Amniotic epithelial cell (primary cell): ENCODE measurements at regions not wholly inside any gene's neighbourhood (a gene's known extent, or its start where the extent isn't known, plus 50 kb on each side); places are given as distances from the start of the nearest gene placed in this dataset.

Experiments
- DNase-seq: peaks from one replicate; pipeline ENCODE4 v3.0.0-alpha.2; 2010; ENCODE audit warnings: low read depth

DNA sequence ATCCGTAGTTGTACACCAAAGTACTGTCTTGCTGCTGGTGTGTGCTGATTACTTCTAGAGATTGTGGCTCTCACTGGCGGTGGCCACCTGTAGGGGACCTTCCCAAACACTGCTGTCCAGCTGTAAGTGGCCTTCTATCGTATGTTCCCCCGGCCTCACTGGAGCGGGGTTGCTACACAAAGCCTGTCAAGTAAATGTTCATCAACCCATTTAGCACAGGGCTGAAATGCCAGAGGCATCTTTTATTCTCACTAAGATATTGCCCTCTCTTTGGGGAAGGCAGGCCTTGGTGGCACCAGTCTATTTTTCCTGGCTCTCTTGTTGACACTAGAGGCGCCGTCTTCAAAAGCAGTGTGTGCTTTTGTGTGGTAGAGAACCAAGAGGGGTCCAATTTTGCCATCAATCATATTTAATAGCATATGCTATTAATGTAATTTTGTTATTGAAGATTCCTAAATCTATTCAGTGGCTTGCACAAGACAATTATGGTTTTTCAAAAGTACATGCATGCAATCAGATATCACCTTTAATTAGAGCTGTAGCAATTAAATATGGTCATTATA lies 514.4 kb upstream of the SALL1 start:
- no peak for DNase-seq

DNA sequence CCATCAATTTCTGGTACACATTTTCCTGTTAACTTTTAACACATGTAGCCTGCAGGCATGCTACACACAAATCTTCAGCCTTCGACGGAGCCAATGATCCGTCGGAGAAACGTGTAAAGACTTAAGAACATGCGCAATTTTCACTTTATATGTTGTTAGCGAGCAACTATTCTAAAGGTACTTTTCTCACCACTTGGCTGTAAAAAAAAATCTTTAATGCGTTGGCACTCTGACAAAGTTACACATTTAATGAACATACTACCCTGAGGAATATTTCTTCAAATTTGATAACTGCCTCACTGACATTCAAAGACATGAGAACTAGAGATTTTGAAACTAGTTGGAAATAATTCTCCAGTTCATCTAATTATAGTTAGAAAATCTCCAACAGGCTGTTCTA lies 507.5 kb upstream of the SALL1 start:
- DNase-seq: no peak

DNA sequence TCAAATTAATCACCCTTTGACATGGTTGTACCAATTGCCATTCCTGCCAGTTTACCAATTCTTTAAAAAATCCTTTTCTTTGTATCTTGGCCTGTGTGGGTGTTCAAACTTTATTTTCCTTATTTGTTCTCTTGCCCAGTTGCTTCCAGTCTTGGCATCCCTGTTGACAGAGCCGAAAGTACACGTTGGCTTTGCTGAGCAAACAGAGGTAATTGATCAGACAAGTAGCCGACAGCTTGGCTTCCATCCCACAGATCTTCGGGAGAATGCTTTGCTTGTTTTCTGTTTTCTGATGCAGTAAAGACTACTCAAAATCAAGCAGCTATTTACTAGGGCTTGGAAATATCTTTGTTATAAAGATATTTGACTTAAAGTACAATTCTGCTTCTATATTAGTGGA lies 506.8 kb upstream of the SALL1 start:
- DNase-seq: no peak

DNA sequence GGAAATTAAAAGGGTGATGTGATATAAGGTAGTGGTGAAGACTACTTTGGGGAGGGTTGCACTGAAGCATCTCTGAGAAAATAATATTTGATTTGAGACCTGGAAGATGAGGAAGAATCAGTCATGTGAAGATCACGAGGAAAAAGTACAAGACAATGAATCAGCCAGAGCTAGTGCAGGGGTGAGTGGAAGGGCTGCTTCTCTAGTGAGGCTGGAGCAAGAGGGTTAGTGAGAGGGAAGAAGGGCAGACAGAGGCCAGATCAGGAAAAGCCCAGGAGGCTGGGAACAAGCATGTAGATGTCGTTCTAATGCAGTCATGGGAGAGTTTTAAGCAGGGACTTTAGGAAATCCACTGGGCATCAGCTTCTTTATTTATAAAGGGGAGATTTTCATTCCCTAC lies 504.2 kb upstream of the SALL1 start:
- DNase-seq: no peak

DNA sequence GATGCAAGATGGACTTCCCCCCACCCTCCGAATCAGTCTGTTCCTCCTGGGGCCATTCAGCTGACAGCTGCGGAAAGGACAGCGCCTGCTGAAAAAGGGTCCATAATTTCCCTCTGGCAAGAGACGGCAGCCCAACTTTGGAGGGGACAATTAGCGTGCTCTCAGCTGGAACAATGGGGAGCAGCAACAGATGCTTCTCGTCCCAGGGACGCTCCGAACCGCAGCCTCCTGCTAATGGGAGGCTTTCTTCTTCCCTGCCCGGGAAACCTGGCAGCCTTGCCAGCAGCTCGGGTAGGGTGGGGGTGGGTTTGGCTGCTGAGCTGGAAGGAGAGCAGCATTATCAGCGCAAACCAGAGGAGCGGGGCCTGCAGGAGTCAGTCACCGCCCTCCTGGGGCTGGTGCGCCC lies 500.0 kb upstream of the SALL1 start:
- DNase-seq: no peak

DNA sequence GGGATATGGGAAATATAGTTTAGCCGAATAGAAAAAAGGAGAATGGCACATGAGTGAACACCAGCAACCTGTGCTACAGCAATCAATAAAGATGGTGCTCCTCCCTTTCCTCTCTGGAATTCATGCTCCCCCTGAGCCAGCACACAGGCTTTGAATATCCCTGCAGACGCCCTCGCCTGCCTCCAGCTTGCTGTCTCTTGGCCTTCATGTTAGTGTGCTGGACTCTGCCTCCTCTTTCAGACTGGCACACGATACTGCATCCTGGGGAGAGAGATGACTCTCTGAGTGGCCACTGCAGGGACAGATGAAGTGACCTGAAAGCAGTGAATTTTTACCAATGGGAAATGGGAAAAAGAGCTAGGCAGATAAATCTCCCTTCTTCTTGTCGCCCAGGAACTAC lies 498.6 kb upstream of the SALL1 start:
- DNase-seq: no peak

DNA sequence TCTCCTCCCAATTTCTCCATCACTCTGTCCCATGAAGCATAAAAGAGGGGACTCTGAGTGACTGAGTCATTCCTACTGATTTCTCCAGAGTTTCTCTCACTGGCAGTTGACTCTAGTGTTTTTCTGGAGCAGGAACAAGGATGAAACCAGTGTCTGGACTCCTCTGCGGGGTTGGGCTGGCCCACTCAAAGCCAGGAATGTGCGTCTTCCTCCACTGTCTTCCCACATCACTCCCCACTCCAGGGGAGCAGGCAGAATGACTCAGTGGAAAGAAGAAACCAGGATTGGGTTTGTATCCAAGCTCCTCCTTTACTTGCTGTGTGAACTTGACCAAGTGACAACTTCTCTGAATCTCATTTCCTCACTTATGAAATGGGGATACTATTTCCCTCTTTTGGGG lies 497.5 kb upstream of the SALL1 start:
- no peak for DNase-seq

DNA sequence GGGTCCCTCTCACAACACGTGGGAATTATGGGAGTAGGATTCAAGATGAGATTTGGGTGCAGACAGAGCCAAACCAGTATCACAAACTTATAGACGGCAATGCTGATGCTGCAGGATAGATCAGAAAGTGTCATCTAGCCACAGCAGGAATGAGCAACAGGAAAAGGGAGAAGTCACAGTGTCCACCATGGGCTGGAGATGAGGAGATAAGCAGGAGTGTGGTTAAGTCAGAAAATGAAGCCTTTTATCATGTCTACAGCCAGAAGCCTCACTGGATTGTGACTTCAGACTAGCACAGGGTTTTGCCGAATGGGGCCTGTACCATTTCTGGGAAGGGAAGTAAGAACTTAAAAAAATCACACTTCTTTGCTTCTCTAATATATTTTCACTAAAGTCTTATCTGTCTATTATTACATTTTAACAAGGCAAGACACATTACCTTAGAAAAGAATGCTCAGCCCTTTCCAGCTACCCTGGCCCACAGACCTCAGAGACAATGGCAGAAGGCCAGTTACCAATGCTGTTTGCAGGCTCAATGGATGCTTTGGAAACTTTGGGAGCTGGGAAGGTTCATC lies 490.2 kb upstream of the SALL1 start:
- DNase-seq: no peak

DNA sequence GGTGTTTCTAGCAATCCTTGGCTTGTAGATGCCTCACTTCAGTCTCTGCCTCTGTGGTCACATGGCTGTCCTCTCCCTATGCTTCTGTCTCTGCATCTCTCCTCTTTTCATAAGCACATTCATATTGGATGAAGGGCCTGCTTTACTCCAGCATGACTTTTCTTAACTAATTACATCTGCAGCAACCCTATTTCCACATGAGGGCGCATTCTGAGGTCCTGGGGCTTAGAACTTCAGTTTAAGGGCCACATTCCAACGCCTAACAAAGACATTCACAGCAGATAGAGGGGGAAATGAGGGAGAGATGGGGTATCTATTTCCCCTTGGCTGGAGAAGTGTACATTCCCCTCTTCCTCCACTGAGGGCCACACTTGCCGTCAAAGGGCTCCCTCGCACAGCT lies 489.1 kb upstream of the SALL1 start:
- no peak for DNase-seq

DNA sequence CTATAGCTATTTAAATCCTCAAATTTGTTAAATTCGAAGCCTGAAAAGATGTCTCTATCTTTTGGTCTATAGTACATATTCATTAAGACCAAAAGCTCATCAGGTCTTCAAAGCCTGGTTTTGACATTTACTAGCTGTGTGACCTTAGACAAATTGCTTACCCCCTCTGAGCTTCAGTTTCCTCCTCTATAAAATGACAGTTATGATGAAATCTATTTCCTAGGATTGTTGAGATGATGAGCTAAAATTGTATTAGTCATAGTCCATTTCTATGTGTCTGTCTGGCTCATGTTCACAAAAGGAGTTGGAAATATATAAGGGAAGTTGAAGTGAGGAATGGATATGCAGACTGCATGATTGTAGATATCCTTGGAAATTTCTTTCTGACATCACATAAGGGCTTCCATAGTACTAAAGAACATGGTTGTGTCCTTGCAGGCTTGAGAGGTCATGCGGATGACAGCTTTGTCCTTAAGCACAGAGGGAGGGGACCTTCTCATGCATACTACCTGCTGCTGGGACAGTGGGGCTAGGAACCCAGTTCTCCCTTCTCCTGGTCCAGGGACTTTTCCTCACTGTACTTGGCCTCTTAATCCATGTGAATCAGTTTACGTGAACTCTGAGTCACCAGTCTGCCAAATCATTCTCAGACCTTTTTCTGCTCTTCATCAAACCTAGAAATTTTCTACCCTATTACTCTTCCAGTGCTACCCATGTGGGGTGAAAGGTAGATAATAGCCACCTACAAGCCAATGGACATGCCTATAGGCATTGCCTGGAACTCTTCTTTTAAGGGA lies 487.5 kb upstream of the SALL1 start:
- peak; percentile 26 for DNase-seq

DNA sequence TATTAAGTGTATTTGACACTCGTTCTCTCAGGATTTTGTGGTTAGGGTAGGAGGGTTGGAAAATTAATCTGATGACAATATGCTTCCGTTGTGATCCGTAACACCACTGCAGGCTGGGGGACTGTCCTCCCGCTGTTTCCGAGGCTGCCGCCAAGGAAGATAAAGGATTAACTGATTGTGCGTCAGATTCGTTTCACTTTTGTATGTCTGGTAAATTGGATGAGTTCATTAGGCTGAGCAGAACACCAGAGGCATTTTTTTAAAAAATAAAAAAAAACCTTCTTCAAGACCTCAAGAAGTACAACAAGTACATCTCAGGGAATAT lies 486.7 kb upstream of the SALL1 start:
- peak; percentile 13 for DNase-seq

DNA sequence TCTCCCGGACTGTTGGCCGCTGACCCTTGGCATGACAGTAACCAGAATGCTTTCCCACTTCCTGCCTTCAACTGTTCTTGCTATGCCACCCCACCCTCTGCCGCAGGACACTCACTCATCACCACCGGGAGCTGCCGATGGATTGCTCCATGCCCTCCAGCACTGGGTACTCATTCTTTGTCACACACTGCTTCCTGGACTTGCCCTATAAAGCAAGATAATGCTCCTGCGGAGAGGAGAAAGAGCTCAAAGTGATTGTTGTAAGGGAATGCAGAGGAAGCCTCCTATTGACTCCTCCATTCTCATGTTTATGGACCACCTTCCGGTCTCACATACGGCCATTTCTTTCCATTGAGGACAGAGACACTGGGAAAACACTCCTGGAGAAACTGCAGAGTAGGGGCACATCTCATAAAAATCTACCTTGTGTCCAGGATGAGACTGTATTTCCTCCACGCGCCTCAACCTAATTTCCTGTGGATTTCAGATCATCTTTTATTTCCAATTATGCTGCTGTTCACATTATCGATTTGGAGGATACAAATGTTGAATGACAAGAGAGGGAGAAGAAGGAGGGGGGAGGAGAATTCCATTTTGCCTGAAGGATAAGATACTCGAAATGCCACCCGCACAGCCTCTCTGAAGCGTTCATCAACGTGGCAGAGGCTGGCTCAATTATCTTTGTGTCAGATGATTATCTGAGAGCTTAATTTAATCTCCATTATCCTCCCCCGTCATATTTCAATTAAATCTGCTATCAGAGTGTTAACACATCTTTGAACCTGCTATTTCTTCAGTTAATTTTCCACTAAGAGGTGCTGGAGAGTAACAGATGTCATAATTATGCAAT lies 486.1 kb upstream of the SALL1 start:
- DNase-seq: peak; percentile 7

DNA sequence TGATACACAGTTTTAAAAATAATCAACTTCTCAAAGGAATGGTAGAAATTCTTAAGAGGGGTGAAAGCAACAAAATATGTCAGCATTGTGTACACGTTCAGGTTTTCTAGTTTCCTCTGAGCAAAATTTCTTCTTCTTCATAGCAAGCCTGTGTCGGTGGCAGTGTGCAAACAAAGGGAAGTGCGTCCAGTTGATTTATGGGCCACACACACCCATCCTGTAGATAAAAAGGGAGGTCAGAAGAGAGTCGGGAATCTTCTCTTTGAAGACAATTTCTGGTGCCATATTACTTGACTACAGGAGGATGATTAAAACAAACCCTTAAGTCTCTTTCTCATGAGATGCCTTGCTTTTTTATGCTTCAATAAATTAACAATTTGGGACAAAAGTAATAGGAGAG lies 484.1 kb upstream of the SALL1 start:
- DNase-seq: no peak

DNA sequence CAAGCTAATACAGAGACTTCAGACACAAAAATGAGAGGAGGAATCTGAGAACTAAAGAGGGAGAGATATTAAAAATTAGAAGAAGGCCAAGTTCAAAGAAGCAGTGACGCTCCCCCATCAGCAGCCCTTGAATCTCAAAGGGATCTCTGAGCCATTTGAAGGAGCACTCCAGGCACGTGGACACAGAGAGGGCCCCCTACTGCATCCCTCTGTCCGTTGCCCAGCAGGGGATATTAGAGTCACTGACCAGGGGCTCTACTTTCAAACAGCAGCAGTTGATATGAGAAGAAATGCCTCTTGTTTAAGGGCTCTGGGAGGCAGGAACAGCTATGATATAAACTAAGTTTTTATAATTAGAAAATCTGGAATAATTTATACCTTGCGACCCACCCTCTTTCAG lies 479.0 kb upstream of the SALL1 start:
- no peak for DNase-seq

DNA sequence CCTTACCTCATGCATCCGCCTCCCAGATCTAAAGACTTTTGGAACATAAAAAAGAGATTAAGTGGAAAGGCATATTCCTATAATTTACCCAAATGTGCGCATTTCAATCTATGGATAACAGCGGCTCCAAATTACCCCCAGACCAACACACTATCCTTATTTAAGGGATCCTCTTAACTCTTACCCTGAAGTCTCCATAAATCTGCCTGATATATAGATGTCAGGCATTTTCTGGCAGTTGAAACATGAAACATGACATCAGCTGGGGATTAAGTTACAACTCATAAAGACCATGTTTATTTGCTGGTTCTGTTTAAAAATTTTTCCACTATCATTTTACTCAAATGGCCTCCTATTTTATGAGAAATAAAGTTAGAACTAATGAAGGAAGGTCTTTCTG lies 478.5 kb upstream of the SALL1 start:
- no peak for DNase-seq

DNA sequence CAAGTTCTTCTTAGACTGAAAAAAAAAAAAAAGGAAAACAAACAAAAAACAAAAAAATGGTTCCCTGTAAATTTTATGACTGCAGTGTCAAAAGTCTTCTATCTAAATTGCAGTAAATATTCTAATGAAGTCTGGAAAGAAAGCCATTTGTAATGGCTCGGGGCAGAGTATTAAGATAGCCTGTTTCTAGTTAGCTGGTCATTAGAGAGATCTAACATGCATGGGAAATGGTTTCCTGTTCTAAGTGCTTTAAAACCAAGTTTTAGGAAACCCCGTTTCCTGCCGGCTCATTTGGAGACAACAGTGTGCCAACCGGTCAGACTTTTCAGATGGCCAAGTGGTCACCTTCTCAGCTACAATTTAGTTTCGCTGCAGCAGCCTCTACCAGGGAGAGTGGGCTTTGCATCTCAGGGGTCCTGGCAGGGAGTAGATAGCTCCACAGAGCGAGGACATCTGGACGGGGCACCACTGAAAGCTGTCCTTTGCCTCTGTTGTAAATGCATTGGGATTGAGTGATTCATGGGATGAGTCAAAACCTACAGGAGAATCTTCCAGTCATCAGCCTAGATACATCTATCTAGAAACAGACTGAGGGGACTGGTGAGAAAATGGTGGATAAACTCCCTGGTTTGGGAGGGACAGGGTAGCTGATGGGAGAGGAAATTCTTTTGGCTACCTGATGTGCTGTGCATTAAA lies 473.2 kb upstream of the SALL1 start:
- no peak for DNase-seq

DNA sequence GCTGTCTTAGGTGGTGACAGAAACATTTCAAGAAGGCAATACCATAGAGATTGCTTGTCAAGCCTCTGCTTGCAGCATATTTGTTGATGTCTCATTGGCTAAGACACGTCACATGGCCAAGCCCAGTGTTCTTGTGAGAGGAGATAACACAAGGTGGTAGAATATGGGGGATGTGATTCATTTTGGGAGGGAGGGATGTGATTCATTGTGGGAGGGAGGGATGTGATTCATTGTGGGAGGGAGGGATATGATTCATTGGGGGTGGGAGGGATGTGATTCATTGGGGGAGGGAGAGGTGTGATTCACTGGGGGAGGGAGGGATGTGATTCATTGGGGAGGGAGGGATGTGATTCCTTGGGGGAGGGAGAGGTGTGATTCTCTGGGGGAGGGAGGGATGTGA lies 470.5 kb upstream of the SALL1 start:
- peak; percentile 10 for DNase-seq

DNA sequence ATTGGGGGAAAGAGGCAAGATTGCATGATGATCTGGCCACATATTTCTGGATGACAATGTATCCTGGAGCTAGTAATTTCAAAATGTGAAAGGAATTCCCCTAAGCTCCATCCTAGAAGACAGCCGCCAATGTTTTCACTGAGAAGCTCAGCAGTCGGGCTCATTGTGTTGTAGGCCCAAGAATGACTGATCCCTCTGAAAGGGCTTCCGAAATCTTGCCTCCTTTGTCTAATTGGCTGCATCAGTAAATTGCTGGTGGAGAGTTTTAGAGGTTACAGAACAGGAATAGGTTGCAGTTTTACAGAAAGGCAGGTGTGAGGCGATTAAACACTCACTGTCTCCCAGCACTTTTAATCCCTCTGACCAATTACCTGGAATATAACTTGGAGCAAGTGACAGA lies 464.1 kb upstream of the SALL1 start:
- no peak for DNase-seq

DNA sequence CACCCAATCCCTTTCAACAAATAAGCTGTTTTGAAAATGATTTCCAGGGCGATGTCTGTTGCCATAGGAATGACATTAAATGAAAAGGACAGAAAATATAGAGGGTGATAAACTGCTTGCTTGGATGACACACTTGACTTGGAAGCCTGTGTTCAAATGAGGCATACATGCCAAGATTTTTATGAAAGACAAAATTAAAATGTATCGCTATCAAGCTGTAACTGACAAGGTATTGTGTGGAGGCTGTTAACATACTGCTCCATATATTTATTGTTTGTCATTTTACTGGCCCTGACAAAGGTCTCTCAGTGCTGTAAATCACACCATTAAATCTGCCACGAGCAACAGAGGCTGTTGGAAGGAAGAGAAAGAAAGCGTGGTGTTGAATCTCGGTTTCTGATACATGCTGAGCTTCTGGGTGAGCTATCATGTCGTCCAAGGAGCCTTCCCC lies 456.2 kb upstream of the SALL1 start:
- no peak for DNase-seq

DNA sequence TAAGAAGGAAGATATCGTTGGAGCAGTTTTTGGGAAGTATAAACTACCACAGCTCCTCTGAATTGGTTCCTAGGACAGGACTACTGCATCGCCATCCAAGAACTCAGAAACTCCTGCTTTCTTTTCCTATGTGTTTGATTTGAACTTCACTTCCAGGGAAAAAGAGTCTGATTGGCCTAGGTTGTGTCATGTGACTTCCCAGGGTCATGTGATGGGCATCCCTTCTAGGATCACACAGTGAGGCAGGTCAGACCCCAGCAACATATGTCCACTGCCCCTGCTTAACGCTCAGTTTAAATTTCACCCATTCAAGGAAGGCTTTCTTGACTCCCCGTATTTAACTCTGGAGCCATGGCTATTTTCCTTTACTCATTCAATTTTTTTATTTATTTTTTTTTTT lies 445.2 kb upstream of the SALL1 start:
- no peak for DNase-seq

DNA sequence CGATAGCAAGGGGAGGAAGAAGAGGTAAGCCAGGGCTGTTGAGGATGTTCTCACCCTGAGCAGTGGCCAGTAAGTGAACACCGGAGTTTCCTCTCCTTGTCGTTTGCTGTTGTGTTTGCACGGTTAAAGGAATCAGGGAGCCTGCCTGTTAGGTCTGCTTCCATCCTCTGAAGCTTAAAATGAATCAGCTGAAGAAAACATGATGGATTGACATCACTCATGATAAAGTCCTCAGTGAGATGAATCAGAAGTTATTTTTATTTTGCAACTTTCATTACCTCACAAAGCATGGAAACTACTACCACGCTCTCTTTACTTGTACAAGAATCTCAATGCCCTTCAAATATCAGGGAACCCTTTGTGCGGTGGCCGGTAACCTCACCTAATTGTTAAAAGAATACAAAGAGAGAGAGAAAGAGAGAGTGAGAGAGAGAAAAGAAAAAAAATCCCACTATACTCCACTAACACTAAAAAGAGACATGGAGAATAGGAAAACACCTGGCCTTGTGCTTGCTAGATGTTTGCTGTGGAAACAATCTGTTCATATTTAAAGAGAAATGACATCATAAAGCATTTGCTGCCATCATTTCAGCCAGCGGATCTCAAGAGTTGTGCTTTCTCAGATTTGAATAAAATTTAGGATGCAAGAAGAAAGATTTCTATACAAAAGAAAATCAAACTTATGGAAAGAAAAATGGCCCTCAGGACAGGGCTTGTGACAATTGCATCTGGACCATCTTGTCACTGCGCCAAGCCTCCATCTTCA lies 441.6 kb upstream of the SALL1 start:
- DNase-seq: peak; percentile 16
